Suprapubic skin (tissue), 4 donors: ENCODE measurements at regions not wholly inside any gene's neighbourhood (a gene's known extent, or its start where the extent isn't known, plus 50 kb on each side); places are given as distances from the start of the nearest gene placed in this dataset.

ENCODE experiments used
- POLR2A ChIP-seq, 2 donors: fragments of 450-650 bp; IDR thresholded peaks; one replicate each; pipeline ENCODE4 v1.6.1; 2017; ENCODE audit warnings: antibody characterized with exemption in 2 of 2, mild to moderate bottlenecking in 2 of 2, moderate library complexity in 2 of 2
- POLR2AphosphoS5 ChIP-seq, 3 donors: sonication (generic); formaldehyde crosslinking; IDR thresholded peaks; one replicate each; pipeline ENCODE4 v1.6.1; 2017; ENCODE audit warnings: antibody characterized with exemption in 3 of 3
- TF ChIP-seq, protein P1 (sequence below), 2 donors: fragments of 200-600 bp in 1 of 2; fragments of 450-650 bp in 1 of 2; sonication (generic) in 1 of 2; IDR thresholded peaks; one replicate each; pipeline ENCODE4 v1.5.1; 2016 to 2019; ENCODE audit warnings: antibody characterized with exemption in 2 of 2, mild to moderate bottlenecking in 1 of 2, moderate library complexity in 1 of 2

DNA sequence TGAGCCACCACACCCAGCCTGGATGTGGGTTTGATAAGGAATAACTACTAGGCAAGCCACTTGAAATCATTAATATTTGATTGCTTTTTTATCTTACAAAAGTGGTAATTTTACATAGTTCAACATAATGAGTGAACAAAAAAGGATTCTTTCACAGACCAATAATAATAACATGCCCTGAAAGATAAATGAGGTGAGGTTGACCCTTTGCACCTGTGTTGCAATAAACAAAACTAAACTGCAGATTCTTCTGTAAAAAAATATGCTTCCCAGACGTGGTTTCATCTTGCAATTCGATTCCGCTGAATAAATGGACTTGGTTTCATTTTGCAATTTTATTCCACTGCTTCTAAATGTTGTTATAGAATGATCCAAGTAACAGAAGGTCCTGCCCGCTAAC lies 1514.9 kb upstream of the TMEM132C start:
- TF ChIP-seq, protein P1, sequence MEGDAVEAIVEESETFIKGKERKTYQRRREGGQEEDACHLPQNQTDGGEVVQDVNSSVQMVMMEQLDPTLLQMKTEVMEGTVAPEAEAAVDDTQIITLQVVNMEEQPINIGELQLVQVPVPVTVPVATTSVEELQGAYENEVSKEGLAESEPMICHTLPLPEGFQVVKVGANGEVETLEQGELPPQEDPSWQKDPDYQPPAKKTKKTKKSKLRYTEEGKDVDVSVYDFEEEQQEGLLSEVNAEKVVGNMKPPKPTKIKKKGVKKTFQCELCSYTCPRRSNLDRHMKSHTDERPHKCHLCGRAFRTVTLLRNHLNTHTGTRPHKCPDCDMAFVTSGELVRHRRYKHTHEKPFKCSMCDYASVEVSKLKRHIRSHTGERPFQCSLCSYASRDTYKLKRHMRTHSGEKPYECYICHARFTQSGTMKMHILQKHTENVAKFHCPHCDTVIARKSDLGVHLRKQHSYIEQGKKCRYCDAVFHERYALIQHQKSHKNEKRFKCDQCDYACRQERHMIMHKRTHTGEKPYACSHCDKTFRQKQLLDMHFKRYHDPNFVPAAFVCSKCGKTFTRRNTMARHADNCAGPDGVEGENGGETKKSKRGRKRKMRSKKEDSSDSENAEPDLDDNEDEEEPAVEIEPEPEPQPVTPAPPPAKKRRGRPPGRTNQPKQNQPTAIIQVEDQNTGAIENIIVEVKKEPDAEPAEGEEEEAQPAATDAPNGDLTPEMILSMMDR (IDR thresholded peaks at IDR 0.05), result no peak
- TF ChIP-seq POLR2AphosphoS5 (IDR thresholded peaks at IDR 0.05) (no peak), POLR2A (IDR thresholded peaks at IDR 0.05) (no peak)
